ENCODE measurements at regions not wholly inside any gene's neighbourhood (a gene's known extent, or its start where the extent isn't known, plus 50 kb on each side); places are given as distances from the start of the nearest gene placed in this dataset.

DNA sequence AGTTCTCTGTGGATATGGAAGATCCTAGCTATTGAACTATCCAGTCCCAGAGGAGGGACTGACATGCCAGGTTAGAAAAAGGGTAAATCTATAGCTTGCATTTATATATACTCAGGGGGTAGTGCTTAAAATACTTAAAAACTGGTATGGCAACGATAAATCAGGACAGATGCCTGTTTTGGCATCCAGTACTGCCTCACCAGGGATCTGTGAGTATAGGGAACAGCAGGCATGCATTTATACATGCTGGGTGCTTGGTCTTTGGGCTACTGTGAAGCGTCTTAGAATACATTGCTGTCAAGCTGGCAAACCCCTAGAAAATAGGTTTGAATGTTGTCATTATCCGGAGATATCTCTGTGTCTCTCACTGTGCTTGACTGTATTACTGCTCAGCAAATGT is 94.2 kb upstream of the DRD2 start:
- TF ChIP-seq CTCF (conservative IDR thresholded peaks at IDR 0.05; ENCODE audit: low read length) (no peak), EZH2phosphoT487 (IDR thresholded peaks at IDR 0.05; ENCODE audit: borderline replicate concordance) (no peak)

All from Loucy (cell line).